HPDE6-E6E7 (cell line): ENCODE measurements at regions not wholly inside any gene's neighbourhood (a gene's known extent, or its start where the extent isn't known, plus 50 kb on each side); places are given as distances from the start of the nearest gene placed in this dataset.

ENCODE experiments used
- DNase-seq: peaks from one replicate; pipeline ENCODE4 v3.0.0; 2011; ENCODE audit warnings: missing footprints; ENCODE audit errors: extremely low spot score

DNA sequence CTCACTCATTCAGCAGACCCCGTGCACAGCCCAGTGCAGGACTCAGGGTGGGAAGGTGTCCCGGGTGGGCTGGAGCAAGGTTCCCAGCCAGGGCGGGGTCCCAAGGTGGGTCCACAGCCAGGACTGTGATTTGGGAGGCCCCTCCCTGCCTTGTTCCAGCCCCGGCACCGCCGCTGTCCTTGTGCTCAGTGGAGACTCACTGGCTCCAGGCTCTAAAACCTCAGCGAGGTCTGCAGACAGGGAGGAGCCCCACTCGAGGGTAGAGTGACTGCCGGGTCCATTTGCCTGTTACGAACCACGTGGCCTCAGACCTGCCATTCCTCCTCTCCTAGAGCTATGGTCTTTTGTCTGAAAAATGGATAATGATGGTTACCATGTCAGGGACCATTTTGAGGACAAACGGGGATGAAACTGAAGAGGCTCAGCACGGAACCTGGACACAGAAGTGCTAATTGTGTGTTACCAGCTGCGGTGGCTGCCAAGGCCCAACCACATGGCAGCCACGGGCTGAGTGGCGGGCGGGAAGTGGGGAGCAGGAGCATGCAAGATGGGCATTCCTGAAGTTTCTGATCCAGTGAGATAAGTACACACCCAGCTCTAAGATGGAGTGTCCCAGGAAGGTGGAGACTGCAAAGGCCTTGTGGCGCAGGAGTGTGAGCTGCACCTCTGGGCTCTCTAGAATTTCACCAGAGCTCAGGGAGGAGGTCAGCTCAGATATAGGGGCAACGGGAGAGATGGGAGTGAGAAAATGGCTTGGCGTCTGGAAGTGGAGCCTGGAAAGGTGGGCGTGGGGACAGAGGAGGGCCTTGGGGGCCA lies 317.6 kb downstream of the SEC14L1 start:
- no peak for DNase-seq

- DNase-seq: no peak
Measured at GRCh38 chr17:77459018-77459755, 318.4 kb downstream of the SEC14L1 start.

GRCh38 chr17:77460514-77461046 lies 319.8 kb downstream of the SEC14L1 start:
- DNase-seq: no peak

GRCh38 chr17:77461277-77462057 lies 320.7 kb downstream of the SEC14L1 start:
- DNase-seq: no peak

DNA sequence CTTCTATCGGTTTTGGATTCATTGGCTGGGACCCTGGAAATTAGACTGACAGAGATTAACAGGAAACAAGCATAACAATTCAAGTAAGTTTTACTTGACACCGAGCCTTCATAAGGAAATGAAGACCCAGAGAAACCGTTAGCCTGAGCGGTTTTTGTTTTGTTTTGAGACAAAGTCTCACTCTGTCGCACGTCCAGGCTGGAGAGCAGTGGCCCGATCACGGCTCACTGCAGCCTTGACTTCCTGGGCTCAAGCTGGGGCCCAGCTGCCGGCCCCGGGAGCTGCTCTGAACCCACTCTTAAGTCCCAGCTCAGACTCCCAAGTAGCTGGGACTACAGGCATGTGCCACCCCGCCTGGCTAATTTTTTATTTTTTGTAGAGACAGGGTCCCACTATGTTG lies 321.3 kb downstream of the SEC14L1 start:
- DNase-seq: no peak

- no peak for DNase-seq
Measured at GRCh38 chr17:77462553-77463497, 322.1 kb downstream of the SEC14L1 start.

DNA sequence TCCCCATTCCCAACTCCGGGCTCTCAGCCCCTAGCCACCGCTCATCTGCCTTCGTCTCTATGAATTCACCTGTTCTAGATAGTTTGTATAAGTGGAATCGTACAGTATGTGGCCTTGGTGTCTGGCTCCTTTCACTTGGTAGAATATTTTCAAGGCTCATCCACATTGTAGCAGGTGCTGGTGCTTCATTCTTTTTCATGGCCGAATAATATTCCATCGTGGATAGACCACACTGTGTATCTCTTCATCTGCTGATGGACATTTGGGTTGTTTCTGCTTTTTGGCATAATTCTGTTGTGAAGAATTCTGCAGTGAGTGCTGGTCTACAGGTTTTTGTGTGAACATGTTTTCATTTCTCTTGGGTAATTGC lies 324.2 kb downstream of the SEC14L1 start:
- no peak for DNase-seq

- no peak for DNase-seq
Measured at GRCh38 chr17:77465358-77466041, 324.7 kb downstream of the SEC14L1 start.

GRCh38 chr17:77466140-77466539 lies 325.4 kb downstream of the SEC14L1 start:
- no peak for DNase-seq

- no peak for DNase-seq
Measured at GRCh38 chr17:77466596-77467223, 325.9 kb downstream of the SEC14L1 start.

DNA sequence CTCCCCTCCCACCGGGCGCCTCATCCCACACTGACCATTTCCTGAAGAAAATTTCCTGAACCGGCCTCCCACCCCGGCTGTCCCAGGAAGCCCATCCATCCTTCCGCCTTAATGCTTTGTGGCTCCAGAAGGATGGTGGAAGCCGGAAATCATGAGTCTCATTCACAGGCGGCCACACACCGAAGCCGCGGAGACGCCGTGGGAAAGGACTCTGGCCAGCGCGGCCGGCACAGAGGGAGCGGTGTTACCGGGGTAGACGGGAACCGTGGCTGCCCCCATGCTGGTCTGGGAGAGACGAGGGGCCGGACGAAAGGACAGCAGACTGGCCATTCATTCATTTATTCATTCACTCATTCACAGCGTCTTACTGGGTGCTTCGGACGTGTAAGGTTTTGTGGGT lies 326.8 kb downstream of the SEC14L1 start:
- no peak for DNase-seq

- no peak for DNase-seq
Measured at GRCh38 chr17:77468897-77469296, 328.1 kb downstream of the SEC14L1 start.

GRCh38 chr17:77470330-77470786 lies 329.6 kb downstream of the SEC14L1 start:
- no peak for DNase-seq

- no peak for DNase-seq
Measured at GRCh38 chr17:77470800-77471733, 330.3 kb downstream of the SEC14L1 start.

- DNase-seq: no peak
Measured at GRCh38 chr17:77471984-77472461, 331.3 kb downstream of the SEC14L1 start.

DNA sequence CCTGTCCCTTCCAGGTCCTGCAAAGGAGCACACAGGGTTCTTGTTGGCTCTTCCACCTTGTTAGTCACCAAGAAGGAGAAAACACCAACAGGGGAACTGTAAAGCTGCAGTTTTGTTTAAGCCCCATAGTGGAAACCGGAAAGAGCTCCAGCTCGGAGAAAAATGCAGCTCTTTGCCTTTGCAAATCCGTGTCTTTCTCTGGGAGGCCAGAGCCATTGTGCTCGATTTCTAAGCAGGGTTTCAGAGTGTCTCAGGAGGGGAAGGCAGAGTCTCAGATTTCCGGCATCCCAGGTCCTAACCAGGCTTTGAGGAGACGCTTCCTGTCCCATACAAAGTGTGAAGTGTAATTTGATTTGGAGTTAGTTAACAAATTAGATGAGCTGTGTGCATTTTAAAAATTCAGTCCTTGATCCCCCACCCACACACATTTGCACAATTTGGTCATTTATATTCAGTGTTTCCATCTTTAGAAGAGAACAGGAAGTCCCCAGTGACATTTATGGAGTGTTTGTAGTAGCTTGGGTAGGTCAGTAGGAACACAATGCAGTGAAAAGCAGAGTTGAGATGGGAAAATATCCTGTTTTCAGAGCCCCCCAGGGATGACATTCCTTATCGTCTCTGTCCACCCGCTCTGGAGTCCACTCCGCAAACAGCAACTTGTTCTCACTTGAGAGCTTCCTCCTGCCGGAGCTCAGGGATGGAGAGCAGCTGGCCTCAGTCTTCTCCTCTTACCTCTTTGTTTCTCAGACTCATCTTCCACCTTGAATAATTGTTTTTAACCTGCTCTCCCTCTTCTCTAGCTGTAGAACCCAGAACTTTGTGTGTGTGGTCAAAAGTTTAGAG lies 331.9 kb downstream of the SEC14L1 start:
- no peak for DNase-seq

GRCh38 chr17:77473615-77474226 lies 333.0 kb downstream of the SEC14L1 start:
- DNase-seq: no peak
